DMS 273 treated with DMSO at 0.1 percent for 48 hours (cell line): ENCODE measurements at regions not wholly inside any gene's neighbourhood (a gene's known extent, or its start where the extent isn't known, plus 50 kb on each side); places are given as distances from the start of the nearest gene placed in this dataset.
A peak's percentile ranks its signal among the peaks of the same experiment; 100 is the strongest.

ENCODE experiments used
- DNase-seq: peaks from one replicate; lab custom pipeline; 2025; lab: John Stamatoyannopoulos, UW

DNA sequence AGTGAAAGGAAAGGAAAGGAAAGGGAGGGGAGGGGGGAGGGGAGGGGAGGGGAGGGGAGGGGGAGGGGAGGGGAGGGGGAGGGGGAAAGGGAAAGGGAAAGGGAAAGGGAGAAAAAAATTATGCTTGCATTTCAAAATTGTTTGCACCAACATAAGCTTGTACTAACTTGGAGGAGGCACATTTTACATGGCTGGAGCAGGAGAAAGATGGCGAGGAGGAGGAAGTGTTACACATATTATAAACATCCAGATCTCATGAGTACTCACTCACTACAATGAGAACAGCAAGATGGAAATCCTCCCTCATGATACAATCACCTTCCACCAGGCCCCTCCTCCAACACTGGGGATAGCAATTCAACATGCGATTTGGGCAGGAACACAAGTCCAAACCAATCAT is 660.2 kb upstream of the CDH2 start:
- no peak for DNase-seq

DNA sequence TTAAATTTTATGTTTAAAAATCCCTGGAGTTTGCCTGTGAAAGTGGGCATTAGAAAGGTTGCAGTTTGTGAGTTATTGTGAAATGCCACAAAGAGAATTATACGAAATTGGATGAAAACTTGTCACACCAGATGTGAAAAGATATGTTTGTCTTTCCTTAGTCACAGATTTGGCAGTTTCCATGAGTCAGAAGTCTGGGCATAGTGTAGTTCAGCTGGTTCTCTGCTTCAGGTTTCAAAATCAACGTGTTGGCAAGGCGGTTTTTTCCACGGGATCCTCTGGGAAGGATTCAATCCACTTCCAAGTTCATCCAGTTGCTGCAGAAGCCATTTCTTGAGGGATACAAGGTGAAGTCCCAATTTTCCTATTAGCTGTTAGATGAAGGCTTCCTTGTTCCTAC is 658.0 kb upstream of the CDH2 start:
- DNase-seq, result peak; percentile 5

DNA sequence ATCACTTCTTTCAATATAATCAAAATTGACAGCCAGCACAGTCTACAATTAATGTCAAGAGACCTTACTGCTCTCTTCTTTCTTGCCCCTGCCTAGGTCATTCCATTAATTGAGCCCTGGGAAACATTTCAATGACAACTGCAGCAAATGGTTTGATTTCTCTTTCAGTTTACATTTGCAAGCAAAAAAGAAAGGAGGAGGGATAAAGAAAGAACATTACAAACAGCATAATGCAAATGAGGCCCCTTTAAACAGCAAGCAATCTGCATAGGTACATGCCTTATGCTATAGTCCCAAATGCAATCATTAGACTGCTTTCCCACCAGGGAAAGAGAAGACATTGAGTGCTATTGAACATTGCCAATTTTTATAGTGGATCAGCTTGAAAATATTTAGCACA is 655.0 kb upstream of the CDH2 start:
- DNase-seq, result no peak

DNA sequence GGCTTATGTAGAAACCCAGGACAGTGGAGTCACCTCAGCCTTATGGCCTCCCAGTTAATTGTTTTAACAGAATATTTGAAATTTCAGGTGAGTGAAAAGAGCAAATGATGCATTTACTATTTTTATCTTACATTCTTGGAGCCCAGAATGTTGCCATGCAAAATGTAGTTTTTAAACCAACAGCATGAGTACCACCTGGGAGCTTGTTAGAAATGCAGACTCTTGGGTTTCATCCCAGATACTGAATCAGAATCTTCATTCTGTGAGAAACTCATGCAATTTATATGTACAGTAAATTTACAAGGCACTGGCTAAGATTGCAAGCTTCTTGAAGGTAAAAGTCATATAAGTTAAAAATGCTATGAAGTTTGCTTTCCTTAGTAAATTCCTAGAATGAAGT is 654.5 kb upstream of the CDH2 start:
- DNase-seq, result no peak

DNA sequence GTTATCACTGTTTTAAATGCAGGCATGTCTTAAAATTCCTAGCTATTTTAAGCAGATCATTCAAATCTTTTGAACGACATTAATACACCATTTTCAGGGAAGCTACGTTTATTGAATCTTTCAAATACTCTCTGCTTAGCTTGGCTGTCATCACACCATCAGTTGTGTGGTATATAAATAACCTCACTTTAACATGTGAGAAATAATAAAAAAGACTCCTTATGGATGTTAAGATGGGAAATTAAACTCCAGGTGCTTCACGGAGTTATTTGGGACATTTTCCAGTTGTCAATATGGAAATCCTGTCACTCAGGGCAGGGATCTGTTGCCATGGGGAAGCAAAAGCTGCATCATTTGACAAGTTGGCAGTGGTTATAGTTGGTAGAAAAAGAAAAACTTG is 649.2 kb upstream of the CDH2 start:
- no peak for DNase-seq

DNA sequence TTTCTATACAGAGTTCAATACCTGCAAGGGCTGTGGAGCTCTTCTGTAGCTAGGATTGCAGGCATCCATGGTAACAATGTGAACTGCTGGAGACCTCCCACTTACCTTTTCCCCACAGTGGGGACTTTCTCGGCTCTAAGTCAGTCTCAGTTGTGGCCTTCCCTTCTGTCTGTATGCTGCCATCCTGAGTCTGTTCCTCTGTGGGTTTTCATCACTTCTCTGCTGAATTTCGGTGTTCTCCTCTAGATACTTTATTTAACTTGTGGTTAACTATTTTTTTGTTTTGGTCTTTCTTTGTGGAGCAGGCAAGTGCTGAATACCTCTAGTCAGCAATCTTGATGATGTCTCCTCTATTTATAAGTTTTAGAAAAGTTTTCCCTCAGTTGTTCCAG is 647.2 kb upstream of the CDH2 start:
- DNase-seq, result no peak

DNA sequence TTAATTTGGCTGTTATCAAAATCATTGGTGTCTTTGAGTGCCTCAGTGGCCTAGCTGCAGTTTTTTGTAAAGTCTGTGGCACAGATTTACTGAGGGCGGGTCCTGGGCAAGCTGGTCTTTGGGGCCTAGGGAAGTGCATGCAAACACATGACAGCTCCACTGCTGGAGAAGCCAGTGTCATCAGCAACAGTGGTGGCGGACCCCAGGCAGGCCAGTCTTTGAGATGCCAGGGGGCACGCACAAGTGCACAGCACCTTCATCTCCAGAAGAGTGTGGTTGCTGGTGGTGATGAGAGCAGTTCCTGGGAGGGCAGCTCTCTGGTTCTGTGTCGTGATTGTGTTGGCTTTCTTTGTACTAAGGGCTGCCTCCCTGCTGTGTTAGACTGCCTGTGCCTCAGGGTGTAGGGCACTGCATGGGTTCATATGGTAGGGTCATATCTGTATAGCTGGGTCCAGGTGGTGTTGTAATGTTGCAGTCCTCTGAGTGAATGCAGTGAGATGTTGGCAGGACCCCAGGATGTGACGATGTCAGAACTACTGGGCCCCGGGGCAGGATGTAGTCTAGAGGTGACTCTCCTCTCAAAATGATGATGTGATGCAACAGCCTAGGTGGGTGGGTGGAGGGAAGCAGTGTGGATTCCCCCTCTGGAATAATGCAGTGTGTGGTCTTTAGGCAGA is 646.7 kb upstream of the CDH2 start:
- no peak for DNase-seq

DNA sequence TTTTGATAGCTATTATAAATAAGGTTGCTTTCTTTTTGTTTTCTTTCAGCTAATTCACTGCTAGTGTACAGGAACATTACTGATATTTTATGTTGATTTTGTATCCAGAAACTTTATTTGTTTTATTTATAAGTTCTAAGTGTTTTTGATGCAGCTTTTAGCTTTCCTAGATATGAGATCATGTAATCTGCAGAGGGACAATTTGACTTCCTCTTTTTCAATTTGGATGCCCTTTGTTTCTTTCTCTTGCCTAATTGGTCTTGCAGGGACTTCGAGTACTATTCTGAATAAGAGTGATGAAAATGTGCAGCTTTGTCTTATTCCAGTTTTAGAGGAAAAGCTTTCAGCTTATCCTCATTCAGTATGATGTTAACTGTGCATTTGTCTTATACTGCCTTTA is 643.4 kb upstream of the CDH2 start:
- no peak for DNase-seq

DNA sequence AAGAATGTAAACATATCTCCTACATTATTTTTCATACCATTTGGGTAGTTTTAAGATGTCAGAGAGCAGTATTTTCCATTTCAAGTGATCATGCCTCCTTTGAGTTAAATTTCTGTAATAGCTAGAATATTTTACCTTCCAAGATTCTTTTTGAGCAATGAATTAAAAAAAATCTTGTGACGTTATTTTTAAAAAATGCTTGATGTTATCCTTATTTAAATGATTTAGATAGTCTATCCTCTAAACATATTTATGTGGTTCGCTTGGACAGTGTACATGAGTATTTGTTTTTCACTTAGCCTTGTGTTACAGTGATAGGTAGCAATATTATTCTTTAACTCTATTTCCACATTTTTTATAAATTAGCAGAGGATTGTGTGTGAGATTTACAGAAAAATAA is 639.2 kb upstream of the CDH2 start:
- DNase-seq, result no peak

DNA sequence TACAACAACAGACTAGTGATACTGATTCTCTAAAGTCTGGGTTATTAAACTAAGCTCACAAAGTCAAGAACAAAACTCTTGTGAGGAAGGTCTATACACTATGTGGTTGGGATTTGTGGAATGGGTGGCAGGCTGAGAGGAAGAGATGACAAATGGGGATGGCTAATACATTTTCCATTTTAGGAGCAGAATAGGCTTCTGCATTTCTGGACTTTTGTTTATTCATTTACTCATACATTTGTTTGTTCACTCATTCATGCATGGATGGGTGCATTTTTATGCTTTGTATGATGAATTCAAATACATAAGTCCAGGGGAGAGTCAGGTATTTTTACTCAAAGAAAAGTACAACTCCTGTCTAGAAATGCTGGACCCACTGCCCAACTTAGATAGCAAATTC is 637.4 kb upstream of the CDH2 start:
- DNase-seq, result no peak

DNA sequence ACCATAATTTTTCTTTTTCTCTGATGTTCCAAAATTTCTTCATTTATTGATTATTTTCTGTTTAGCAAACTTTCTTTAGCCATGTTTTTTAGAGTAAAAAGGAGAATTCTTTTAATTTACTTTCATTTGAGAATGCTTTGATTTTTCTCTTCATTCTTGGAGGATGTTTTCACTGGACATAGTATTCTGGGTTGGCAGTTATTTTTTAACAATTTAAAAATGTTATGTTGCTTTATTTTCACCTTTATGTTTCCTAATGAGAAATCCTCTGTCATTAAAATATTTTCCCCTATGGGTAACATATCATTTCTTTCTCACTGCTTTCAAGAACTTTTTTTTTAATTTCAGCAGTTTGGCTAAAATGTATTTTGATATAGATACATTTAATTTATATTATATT is 631.4 kb upstream of the CDH2 start:
- no peak for DNase-seq

DNA sequence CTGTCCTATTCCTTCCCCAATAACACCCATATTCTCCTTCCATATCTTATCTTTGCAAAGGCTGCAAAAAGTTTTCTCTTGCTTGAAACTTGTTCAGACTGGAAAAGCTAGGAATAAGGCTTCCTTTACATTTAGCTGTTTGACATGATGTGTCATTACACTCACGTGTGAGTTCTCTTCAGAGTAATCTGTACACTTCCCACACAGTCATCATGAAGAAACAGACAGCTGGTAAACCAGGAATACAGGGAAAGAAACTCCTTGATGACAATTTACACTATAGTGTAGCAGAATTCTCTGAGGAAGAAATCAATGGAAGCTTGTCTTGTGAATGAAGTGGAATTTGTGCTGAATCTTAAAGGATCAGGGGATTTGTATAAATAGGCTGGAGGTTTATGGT is 628.6 kb upstream of the CDH2 start:
- no peak for DNase-seq

DNA sequence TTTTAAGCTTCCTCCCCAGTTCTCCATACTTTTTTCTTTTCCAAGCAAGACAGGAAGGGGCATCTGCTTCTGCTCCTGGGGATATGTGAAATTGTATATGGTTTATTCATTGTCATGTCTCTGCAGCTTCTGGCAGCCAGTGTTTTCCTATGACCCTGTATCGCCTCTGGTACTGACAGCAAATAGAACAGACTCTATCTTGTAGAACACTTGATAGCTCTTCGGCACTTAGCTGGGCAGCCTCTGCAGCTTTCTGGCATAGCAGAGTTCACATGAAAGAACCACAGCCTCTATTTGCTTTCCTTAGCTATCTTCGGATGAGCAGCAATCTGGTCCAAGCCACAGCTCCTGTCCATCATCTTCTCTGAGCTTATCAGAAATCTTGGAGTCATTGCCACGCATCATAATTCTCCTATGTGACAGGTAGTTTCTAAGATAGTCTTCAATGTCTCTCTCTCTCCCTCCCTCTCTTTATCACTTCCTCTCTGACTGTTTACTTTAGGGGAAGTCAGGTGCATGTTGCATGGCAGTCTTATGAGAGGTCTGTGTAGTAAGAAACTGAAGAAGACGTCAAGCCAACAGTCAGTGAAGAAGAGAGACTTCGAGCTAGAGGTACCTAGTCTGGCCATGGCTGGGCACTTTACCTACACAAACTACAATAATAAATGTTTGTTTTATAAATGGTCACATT is 627.7 kb upstream of the CDH2 start:
- DNase-seq, result no peak

DNA sequence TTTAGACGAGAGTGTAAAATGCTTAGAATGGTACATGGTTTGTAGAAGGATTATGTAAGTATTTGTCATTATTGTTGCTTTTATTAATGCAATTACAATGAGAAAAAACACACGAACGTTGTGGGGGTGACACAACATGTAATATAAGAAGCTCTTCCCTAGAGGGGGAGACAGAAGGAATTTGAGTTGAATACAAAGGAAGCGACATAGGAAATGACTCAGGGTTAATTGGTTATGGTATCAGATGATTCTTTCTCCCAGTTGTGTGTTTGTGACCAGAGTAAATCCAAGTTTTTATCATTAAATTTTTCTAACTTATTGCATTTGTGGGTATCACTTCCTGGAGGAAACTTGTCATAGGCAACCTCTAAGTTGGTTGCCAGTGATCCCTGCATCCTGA is 625.6 kb upstream of the CDH2 start:
- DNase-seq, result no peak

DNA sequence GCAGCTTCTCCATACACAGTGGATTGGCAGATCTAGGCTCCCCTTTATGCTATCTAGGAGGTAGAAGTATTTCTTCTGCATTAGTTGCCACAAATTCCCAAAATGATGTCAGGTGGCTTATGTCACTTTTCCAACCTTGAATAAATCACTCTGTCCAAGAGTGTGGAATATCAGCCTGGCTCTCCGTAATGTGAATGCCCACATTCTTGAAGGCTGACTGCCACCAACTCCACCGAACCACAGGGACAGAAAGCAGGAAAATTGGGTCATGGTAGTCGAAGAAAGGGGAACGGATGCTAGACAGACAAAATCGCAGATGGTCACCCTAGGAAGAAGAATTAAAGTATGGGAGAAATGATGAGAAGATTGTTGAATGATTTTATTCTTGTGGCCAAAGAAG is 624.9 kb upstream of the CDH2 start:
- no peak for DNase-seq

DNA sequence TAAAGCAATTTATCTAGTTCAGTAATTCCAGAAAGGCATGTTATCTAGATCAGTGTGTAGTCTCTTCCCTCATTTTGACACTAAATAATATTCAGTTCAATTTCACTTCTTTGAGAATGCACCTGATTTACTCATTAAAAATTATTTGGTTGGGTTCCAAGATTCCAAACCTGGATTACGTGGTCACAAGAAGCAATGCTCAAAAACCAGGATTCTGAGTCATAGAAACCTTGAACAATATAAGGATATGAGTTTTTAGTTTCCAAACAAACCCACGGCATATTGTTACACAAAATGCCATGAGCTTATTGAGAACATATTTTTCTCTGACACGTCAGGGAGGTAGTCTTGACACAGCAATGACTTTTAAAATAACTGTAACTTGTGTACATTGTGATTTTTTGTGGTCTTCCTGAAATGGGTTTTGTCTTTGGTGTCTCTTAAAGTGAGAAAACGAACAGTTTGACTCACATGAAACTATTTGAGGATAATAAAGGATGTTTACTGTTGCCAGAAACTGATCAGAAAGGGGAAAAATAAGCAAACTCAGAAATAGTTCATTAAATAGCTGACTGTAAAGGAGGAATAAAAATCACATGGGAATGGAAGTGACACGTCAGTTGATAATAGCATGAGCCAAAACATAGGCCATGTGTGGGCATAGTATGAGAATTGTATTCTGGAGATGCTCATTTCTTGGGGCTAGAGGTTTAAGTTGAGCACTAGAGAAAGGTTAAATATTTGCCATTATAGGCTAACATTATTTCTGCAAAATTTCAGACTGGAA is 617.7 kb upstream of the CDH2 start:
- DNase-seq, result no peak

DNA sequence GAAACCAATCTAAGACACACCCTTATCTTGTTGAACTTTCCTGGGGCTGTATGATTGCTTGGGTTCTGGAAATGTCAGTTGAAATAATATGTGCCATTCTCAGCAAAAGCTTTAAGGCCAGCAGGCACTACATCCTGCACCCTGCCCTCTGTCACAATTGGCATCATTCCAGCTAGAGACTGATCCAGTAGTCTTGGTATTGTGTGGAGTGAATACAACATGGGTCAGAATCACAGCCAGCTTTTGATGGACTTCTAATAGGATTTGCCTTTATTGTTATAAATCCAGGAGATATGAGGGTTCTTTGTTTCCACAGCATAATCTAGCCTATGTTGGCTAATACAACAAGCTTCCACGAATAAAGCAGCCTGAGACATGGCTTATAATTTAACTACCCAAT is 617.0 kb upstream of the CDH2 start:
- no peak for DNase-seq

DNA sequence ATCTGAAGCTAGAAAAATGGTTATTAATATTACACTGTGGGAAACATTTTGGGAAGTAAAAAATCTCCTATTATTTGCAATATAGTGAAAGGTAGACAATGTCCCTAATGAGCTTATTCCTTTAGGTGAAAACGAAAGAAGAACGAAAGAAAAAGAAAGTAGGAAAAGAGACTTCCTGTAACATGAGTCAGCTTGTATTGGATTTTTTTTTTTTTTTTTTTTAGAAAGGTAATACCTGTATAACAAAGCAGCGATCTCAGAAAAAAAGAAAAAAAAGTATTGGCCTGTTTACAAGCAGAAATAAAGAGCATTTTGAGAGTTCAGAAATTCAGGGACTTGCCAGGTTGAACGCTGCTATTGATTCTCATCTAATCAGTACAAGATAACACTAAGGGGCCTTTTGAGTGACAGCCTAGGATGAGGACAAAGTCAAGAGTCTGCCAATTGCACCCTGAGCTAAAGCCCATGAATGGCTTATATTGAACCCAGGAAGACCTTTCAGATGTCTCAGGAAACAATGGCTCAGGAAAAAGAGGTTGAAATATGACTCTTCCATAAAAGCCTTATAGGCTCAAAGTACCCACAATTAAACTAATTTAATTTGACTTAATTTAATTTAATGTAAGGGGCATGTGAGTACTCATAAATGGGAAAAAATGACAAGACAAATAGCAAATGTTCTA is 615.6 kb upstream of the CDH2 start:
- DNase-seq, result no peak

DNA sequence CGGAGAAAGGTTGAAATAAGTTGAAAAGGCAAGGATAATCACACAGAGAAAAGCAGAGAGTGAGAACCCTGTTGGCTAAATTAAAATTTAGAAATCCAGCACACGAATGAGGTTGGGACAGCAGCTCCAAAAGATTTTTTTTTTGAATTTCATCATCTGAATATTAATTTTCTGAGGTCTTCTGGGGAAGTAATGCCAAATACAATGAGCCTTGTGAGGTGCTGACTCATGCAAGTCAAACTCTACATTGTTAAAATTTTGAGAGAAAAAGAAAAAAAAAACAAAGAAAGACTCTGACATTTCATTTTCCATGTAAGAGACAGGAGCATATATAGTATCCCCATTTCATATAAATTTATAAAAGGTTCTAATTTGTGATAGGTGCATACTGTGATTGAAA is 614.2 kb upstream of the CDH2 start:
- DNase-seq, result no peak

DNA sequence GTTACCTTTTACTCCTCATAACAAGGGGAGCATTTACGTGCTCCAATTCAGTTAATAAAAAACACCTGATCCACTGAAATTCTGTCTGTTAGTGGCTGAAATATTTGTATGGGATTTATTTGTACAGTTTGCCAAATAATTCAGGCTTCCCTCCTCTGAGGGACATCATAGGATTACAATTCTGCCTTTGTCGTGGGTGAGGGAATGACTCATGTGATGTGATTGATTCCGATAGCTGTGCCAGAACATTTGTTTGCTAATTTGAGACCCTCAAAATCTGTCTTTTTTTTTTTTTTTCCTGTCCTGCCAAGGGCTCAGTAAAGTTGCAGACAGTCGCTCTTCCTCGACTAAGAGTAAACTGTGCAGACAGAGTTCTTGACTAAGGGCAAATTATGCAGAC is 612.6 kb upstream of the CDH2 start:
- DNase-seq, result no peak

DNA sequence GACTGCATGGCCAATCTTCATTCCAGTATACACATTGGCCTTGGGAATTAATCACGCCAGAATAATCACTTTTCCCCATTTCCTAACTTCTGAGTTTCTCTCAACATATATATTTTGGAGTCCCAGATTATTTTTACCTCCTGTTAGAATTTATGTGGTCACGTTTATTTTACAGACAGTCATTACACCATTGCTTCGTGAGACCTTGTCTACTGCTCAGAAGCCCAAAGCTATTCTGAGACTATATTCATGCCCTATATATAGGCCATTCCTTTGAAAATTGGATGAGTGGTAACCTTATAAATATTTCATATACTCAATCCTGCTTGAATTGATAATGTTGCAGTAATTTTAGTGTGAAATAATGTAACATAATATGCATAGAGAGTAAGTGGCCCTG is 610.0 kb upstream of the CDH2 start:
- no peak for DNase-seq

DNA sequence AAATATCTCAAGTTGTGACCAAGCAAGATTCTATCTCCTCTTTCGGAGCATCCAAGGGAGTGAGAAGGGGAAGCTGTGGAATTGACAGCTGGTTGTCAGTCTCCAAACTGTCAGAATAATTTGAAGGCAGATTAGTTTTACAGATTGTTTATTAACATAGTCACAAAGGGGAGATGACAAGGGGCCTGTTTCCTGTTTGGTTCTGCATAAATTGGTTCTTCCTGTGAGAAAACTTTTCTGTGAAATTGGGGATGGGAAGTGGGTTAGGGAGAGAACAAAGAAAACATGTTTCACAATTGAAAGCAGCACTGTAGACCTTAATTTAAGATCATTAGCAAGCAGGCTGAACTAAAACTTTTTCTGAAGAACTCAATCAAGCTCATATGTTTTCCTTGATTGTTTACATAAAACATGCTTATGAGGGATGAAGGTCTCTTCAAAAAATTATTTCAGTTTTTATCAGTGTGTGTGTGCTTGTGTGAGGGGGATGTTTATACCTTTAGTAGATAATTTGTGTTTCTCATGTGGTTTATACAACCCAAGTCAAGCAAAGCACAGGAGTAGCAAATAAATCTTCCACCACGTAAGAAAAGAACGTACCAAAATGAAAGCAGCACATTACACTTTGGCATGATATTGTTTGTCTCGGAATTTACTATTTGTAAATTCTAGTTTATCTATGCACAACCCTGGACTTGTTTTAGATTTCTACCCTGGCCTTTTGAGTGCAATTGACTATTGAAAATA is 604.9 kb upstream of the CDH2 start:
- DNase-seq, result no peak
